ENCODE measurements at regions not wholly inside any gene's neighbourhood (a gene's known extent, or its start where the extent isn't known, plus 50 kb on each side); places are given as distances from the start of the nearest gene placed in this dataset.

- no peaks in the 10 kb centered on the region for H3K27me3 ChIP-seq (ENCODE audit: insufficient read depth, low read depth)
- no peak overlapping the region for H3K4me3 ChIP-seq (IDR thresholded peaks at IDR 0.05; ENCODE audit: insufficient read depth, low read depth, low read length)
- H3K4me1 ChIP-seq (ENCODE audit: low read depth, poor library complexity, severe bottlenecking) = no peaks in the 10 kb centered on the region
- no peaks in the 10 kb centered on the region for H3K79me2 ChIP-seq (ENCODE audit: insufficient read depth, low read depth)
- H4K20me1 ChIP-seq (ENCODE audit: insufficient read depth) = no peaks in the 10 kb centered on the region
- H3K36me3 ChIP-seq (ENCODE audit: insufficient read depth) = no peaks in the 10 kb centered on the region
- no peak overlapping the region for H2AFZ ChIP-seq (ENCODE audit: low read depth)
- no peak overlapping the region for H3K27ac ChIP-seq
- no peak for TF ChIP-seq CTCF (conservative IDR thresholded peaks at IDR 0.05; ENCODE audit: low read depth, low read length)
- H3K9ac ChIP-seq = no peak overlapping the region
- no peak overlapping the region for H3K4me2 ChIP-seq
Observed at GRCh38 chrX:51437521-51437920, 58.9 kb downstream of the NUDT11 start.

- H3K4me3 ChIP-seq (IDR thresholded peaks at IDR 0.05; ENCODE audit: insufficient read depth, low read depth, low read length) = no peak overlapping the region
- H3K9ac ChIP-seq = no peak overlapping the region
- no peak overlapping the region for H2AFZ ChIP-seq (ENCODE audit: low read depth)
- no peak overlapping the region for H3K27ac ChIP-seq
- H3K27me3 ChIP-seq (ENCODE audit: insufficient read depth, low read depth) = no peaks in the 10 kb centered on the region
- H3K36me3 ChIP-seq (ENCODE audit: insufficient read depth) = no peaks in the 10 kb centered on the region
- H3K4me1 ChIP-seq (ENCODE audit: low read depth, poor library complexity, severe bottlenecking) = no peaks in the 10 kb centered on the region
- H4K20me1 ChIP-seq (ENCODE audit: insufficient read depth) = no peaks in the 10 kb centered on the region
- H3K79me2 ChIP-seq (ENCODE audit: insufficient read depth, low read depth) = no peaks in the 10 kb centered on the region
- TF ChIP-seq CTCF (conservative IDR thresholded peaks at IDR 0.05; ENCODE audit: low read depth, low read length) = no peak
- no peak overlapping the region for H3K4me2 ChIP-seq
Observed at GRCh38 chrX:51435101-51435500, 61.3 kb downstream of the NUDT11 start.

GRCh38 chrX:51421972-51422597 lies 74.3 kb downstream of the NUDT11 start:
- TF ChIP-seq CTCF (conservative IDR thresholded peaks at IDR 0.05; ENCODE audit: low read depth, low read length) = no peak
- Histone ChIP-seq H3K4me1 (ENCODE audit: low read depth, poor library complexity, severe bottlenecking) (peaks cover 12% of the 10 kb centered on the region), H2AFZ (ENCODE audit: low read depth) (no peak overlapping the region), H3K4me2 (no peak overlapping the region), H4K20me1 (ENCODE audit: insufficient read depth) (no peaks in the 10 kb centered on the region), H3K9ac (no peak overlapping the region), H3K4me3 (IDR thresholded peaks at IDR 0.05; ENCODE audit: insufficient read depth, low read depth, low read length) (no peak overlapping the region), H3K36me3 (ENCODE audit: insufficient read depth) (no peaks in the 10 kb centered on the region), H3K27ac (no peak overlapping the region), H3K79me2 (ENCODE audit: insufficient read depth, low read depth) (no peaks in the 10 kb centered on the region), H3K27me3 (ENCODE audit: insufficient read depth, low read depth) (no peaks in the 10 kb centered on the region)

- Histone ChIP-seq H3K4me1 (ENCODE audit: low read depth, poor library complexity, severe bottlenecking) (peaks cover 12% of the 10 kb centered on the region), H3K9ac (no peak overlapping the region), H3K4me3 (IDR thresholded peaks at IDR 0.05; ENCODE audit: insufficient read depth, low read depth, low read length) (no peak overlapping the region), H2AFZ (ENCODE audit: low read depth) (peak overlapping the region; percentile 47; the same call in 1 of the 2 replicates), H3K79me2 (ENCODE audit: insufficient read depth, low read depth) (no peaks in the 10 kb centered on the region), H3K27me3 (ENCODE audit: insufficient read depth, low read depth) (no peaks in the 10 kb centered on the region), H4K20me1 (ENCODE audit: insufficient read depth) (no peaks in the 10 kb centered on the region), H3K4me2 (no peak overlapping the region), H3K27ac (no peak overlapping the region), H3K36me3 (ENCODE audit: insufficient read depth) (no peaks in the 10 kb centered on the region)
- peak; percentile 66 for TF ChIP-seq CTCF (conservative IDR thresholded peaks at IDR 0.05; ENCODE audit: low read depth, low read length)
Observed at GRCh38 chrX:51420610-51421009, 75.8 kb downstream of the NUDT11 start.

Measured in KMS-11 (cell line).